GM12872 (cell line): ENCODE measurements at regions not wholly inside any gene's neighbourhood (a gene's known extent, or its start where the extent isn't known, plus 50 kb on each side); places are given as distances from the start of the nearest gene placed in this dataset.

Experiments
- CTCF ChIP-seq: IDR thresholded peaks from 3 replicates; pipeline ENCODE4 v1.5.1; 2011; ENCODE audit warnings: low read depth, mild to moderate bottlenecking, low read length, moderate library complexity; ENCODE audit not compliant: insufficient read depth

DNA sequence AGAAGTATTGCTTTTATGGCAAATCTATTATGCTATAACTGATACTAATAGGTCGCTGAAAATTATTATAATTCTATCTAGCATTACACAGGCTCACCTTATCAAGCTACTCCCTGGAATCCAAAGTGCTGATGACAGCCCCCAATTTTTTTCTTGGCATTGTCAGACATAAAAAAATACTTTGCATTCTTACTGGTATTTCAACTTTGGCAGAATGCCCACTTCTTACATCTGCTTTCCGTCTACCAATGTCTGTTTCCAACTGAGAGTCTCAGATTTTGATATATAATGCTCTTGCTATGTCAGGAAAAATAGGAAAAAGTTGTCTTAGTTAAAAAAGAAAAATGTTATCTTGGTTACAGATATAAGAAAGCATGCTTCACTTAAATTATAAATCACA, 615.4 kb downstream of the C12orf50 start:
- no peak for TF ChIP-seq CTCF

GRCh38 chr12:87406926-87407325, 622.3 kb downstream of the C12orf50 start:
- TF ChIP-seq CTCF = no peak

GRCh38 chr12:87405918-87406317, 623.3 kb downstream of the C12orf50 start:
- no peak for TF ChIP-seq CTCF

DNA sequence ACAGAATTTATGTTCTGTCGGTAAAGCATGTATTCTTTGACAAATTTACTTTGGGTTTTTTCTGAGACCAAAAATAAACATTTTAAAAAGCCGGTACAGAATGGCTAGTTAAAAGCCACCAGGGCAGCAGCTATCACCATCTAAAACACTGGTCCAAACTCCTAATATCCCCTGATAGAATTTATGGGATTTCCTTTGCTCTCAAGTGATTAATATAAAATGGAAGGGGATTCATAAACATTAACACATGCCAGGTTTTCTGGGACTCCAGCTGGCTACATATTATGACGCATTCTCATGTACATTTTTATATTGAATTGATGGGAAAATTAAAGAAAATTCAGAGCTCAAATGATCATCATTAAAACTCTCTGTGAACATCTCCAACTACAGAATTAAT, 640.8 kb downstream of the C12orf50 start:
- TF ChIP-seq CTCF = no peak

DNA sequence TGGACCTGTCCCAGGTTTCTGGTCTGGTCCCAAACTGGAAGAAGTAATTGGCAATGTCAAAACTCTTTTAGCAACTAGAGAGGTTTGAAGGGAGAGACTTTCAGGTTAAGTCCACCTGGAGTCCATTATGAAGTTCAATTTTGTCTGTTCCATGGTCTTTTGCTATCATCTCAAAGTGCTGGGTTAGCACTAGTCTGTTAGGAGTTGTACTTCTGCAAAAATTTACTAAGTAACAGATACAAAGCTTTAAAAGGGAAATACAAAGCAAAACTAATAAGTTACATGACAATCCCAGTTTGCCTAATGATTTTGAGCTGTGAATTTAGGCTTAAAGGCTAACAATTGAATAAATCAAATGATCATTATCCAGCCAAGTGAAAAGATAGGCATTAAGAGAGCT, 643.9 kb downstream of the C12orf50 start:
- TF ChIP-seq CTCF = no peak

DNA sequence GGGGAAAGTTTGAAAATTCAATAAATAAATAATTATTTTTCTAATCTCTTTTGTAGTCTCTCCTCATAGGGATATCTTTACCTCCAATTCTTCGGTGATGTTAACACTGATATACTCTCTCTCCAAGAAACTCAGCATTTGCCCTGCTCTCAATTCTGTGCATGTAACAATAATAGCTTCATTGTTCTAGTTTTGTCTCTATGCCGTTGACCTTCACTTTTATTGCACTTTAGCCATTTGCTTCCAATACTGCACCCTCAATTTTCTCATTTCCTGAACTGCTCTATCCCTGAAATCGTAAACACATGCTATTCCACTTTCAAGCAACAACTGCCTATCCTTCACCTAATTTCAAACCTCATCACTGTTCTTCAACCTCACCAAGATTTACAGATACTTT, 645.0 kb downstream of the C12orf50 start:
- no peak for TF ChIP-seq CTCF

- TF ChIP-seq CTCF = no peak
Observed at GRCh38 chr12:87383680-87384079, 645.5 kb downstream of the C12orf50 start.

- TF ChIP-seq CTCF = no peak
Observed at GRCh38 chr12:87382959-87383566, 646.1 kb downstream of the C12orf50 start.
